Activated naive CD8-positive, alpha-beta T cell treated with anti-CD3 and anti-CD28 coated beads, Interleukin-2, amount 10 ng/mL, durations not matched to agents 7 days and 5 days (primary cell): ENCODE measurements at regions not wholly inside any gene's neighbourhood (a gene's known extent, or its start where the extent isn't known, plus 50 kb on each side); places are given as distances from the start of the nearest gene placed in this dataset.

Experiments
- ATAC-seq: fragments of 150-1000 bp; cut with Tn5 transposase; one replicate; pipeline ENCODE4 v1.10.0; 2021; ENCODE audit warnings: low read depth, moderate library complexity
- POLR2A ChIA-PET: fragments of 350-600 bp; sonication (Branson Sonifier 250); formaldehyde crosslinking; loops from one replicate; lab custom pipeline; 2021; ENCODE audit warnings: antibody characterized with exemption; lab: Charles Lee
- DNase-seq: peaks from one replicate; pipeline ENCODE4 v3.0.0; 2021
- H3K27ac Mint-ChIP-seq: one replicate; pipeline ENCODE4 v1.8.0; 2022; ENCODE audit warnings: mild to moderate bottlenecking, mixed read lengths
- H3K27me3 Mint-ChIP-seq: one replicate; pipeline ENCODE4 v1.8.0; 2022; ENCODE audit warnings: mild to moderate bottlenecking, moderate library complexity, mixed read lengths
- H3K36me3 Mint-ChIP-seq: one replicate; pipeline ENCODE4 v1.8.0; 2021; ENCODE audit warnings: mild to moderate bottlenecking, mixed read lengths
- H3K4me1 Mint-ChIP-seq: one replicate; pipeline ENCODE4 v1.8.0; 2021; ENCODE audit warnings: mixed read lengths
- H3K4me3 Mint-ChIP-seq: one replicate; pipeline ENCODE4 v1.8.0; 2022; ENCODE audit warnings: mild to moderate bottlenecking, moderate library complexity, mixed read lengths
- H3K9me3 Mint-ChIP-seq: one replicate; pipeline ENCODE4 v1.8.0; 2021; ENCODE audit warnings: mixed read lengths

GRCh38 chr1:30418939-30419720 lies 304.3 kb downstream of the MATN1 start:
- Mint-ChIP-seq H3K4me3 (no peak overlapping the region), H3K36me3 (no peaks in the 10 kb centered on the region), H3K4me1 (no peaks in the 10 kb centered on the region), H3K27ac (no peak overlapping the region), H3K27me3 (peaks cover 2% of the 10 kb centered on the region), H3K9me3 (no peaks in the 10 kb centered on the region)
- ATAC-seq, result no peak
- no peak for DNase-seq
- POLR2A ChIA-PET, result no interaction called here

GRCh38 chr1:30418061-30418938 lies 305.1 kb downstream of the MATN1 start:
- Mint-ChIP-seq H3K27me3 (peaks cover 2% of the 10 kb centered on the region), H3K27ac (no peak overlapping the region), H3K4me1 (no peaks in the 10 kb centered on the region), H3K36me3 (no peaks in the 10 kb centered on the region), H3K9me3 (no peaks in the 10 kb centered on the region), H3K4me3 (no peak overlapping the region)
- no peak for ATAC-seq
- POLR2A ChIA-PET, result no interaction called here
- no peak for DNase-seq

GRCh38 chr1:30417701-30418046 lies 305.7 kb downstream of the MATN1 start:
- POLR2A ChIA-PET, result no interaction called here
- ATAC-seq (no peak), DNase-seq (no peak)
- Mint-ChIP-seq H3K4me1 (no peaks in the 10 kb centered on the region), H3K4me3 (no peak overlapping the region), H3K27ac (no peak overlapping the region), H3K27me3 (peaks cover 2% of the 10 kb centered on the region), H3K9me3 (no peaks in the 10 kb centered on the region), H3K36me3 (no peaks in the 10 kb centered on the region)

- Mint-ChIP-seq H3K4me1 (no peaks in the 10 kb centered on the region), H3K27me3 (peaks cover 2% of the 10 kb centered on the region), H3K9me3 (no peaks in the 10 kb centered on the region), H3K4me3 (no peak overlapping the region), H3K36me3 (no peaks in the 10 kb centered on the region), H3K27ac (no peak overlapping the region)
- DNase-seq (no peak), ATAC-seq (no peak)
- POLR2A ChIA-PET, result no interaction called here
These were observed 306.2 kb downstream of the MATN1 start for GRCh38 chr1:30417001-30417700.

GRCh38 chr1:30416221-30416820 lies 307.1 kb downstream of the MATN1 start:
- ATAC-seq, result no peak
- peaks cover 2% of the 10 kb centered on the region for H3K27me3 Mint-ChIP-seq
- H3K4me1 Mint-ChIP-seq, result no peaks in the 10 kb centered on the region
- no peaks in the 10 kb centered on the region for H3K9me3 Mint-ChIP-seq
- H3K36me3 Mint-ChIP-seq, result no peaks in the 10 kb centered on the region
- H3K4me3 Mint-ChIP-seq, result no peak overlapping the region
- H3K27ac Mint-ChIP-seq, result no peak overlapping the region
- POLR2A ChIA-PET, result no interaction called here
- DNase-seq, result no peak

GRCh38 chr1:30415171-30415940 lies 308.0 kb downstream of the MATN1 start:
- Mint-ChIP-seq H3K4me3 (no peak overlapping the region), H3K27me3 (peaks cover 2% of the 10 kb centered on the region), H3K9me3 (no peaks in the 10 kb centered on the region), H3K27ac (no peak overlapping the region), H3K36me3 (no peaks in the 10 kb centered on the region), H3K4me1 (no peaks in the 10 kb centered on the region)
- DNase-seq, result no peak
- POLR2A ChIA-PET, result no interaction called here
- no peak for ATAC-seq

GRCh38 chr1:30414851-30415165 lies 308.6 kb downstream of the MATN1 start:
- ATAC-seq (no peak), DNase-seq (no peak)
- Mint-ChIP-seq H3K36me3 (no peaks in the 10 kb centered on the region), H3K27me3 (no peaks in the 10 kb centered on the region), H3K9me3 (no peaks in the 10 kb centered on the region), H3K27ac (no peak overlapping the region), H3K4me1 (no peaks in the 10 kb centered on the region), H3K4me3 (no peak overlapping the region)
- POLR2A ChIA-PET, result no interaction called here

GRCh38 chr1:30414086-30414850 lies 309.1 kb downstream of the MATN1 start:
- ATAC-seq (no peak), DNase-seq (no peak)
- H3K27me3 Mint-ChIP-seq, result no peaks in the 10 kb centered on the region
- no peak overlapping the region for H3K27ac Mint-ChIP-seq
- POLR2A ChIA-PET, result no interaction called here
- no peaks in the 10 kb centered on the region for H3K9me3 Mint-ChIP-seq
- no peaks in the 10 kb centered on the region for H3K36me3 Mint-ChIP-seq
- no peak overlapping the region for H3K4me3 Mint-ChIP-seq
- no peaks in the 10 kb centered on the region for H3K4me1 Mint-ChIP-seq

GRCh38 chr1:30413606-30414005 lies 309.8 kb downstream of the MATN1 start:
- H3K36me3 Mint-ChIP-seq, result no peaks in the 10 kb centered on the region
- peak; percentile 8 for DNase-seq
- H3K4me3 Mint-ChIP-seq, result no peak overlapping the region
- H3K27me3 Mint-ChIP-seq, result no peaks in the 10 kb centered on the region
- H3K4me1 Mint-ChIP-seq, result no peaks in the 10 kb centered on the region
- H3K27ac Mint-ChIP-seq, result no peak overlapping the region
- no peak for ATAC-seq
- POLR2A ChIA-PET, result no interaction called here
- no peaks in the 10 kb centered on the region for H3K9me3 Mint-ChIP-seq

GRCh38 chr1:30413111-30413440 lies 310.3 kb downstream of the MATN1 start:
- H3K27me3 Mint-ChIP-seq, result no peaks in the 10 kb centered on the region
- H3K4me1 Mint-ChIP-seq, result no peaks in the 10 kb centered on the region
- H3K4me3 Mint-ChIP-seq, result no peak overlapping the region
- no peak overlapping the region for H3K27ac Mint-ChIP-seq
- DNase-seq (no peak), ATAC-seq (no peak)
- POLR2A ChIA-PET, result no interaction called here
- no peaks in the 10 kb centered on the region for H3K9me3 Mint-ChIP-seq
- H3K36me3 Mint-ChIP-seq, result no peaks in the 10 kb centered on the region

GRCh38 chr1:30412241-30413110 lies 310.9 kb downstream of the MATN1 start:
- Mint-ChIP-seq H3K27ac (no peak overlapping the region), H3K36me3 (no peaks in the 10 kb centered on the region), H3K4me3 (no peak overlapping the region), H3K27me3 (no peaks in the 10 kb centered on the region), H3K9me3 (no peaks in the 10 kb centered on the region), H3K4me1 (no peaks in the 10 kb centered on the region)
- POLR2A ChIA-PET, result no interaction called here
- ATAC-seq (no peak), DNase-seq (peak; percentile 10)

GRCh38 chr1:30411206-30411605 lies 312.2 kb downstream of the MATN1 start:
- ATAC-seq, result no peak
- no peaks in the 10 kb centered on the region for H3K27me3 Mint-ChIP-seq
- H3K36me3 Mint-ChIP-seq, result no peaks in the 10 kb centered on the region
- no peaks in the 10 kb centered on the region for H3K4me1 Mint-ChIP-seq
- no peak overlapping the region for H3K4me3 Mint-ChIP-seq
- H3K9me3 Mint-ChIP-seq, result no peaks in the 10 kb centered on the region
- no peak for DNase-seq
- POLR2A ChIA-PET, result no interaction called here
- no peak overlapping the region for H3K27ac Mint-ChIP-seq
